ENCODE measurements at regions not wholly inside any gene's neighbourhood (a gene's known extent, or its start where the extent isn't known, plus 50 kb on each side); places are given as distances from the start of the nearest gene placed in this dataset.
A peak's percentile ranks its signal among the peaks of the same experiment; 100 is the strongest.
"Not testable (repeated sequence)": the region's sequence is repeated elsewhere in the genome, so short reads cannot be mapped to it uniquely, and the experiment has no call there.

GRCh38 chr22:22168941-22169867 is 75.4 kb upstream of the VPREB1 start:
- no peak for DNase-seq (ENCODE audit: low read depth)

DNA sequence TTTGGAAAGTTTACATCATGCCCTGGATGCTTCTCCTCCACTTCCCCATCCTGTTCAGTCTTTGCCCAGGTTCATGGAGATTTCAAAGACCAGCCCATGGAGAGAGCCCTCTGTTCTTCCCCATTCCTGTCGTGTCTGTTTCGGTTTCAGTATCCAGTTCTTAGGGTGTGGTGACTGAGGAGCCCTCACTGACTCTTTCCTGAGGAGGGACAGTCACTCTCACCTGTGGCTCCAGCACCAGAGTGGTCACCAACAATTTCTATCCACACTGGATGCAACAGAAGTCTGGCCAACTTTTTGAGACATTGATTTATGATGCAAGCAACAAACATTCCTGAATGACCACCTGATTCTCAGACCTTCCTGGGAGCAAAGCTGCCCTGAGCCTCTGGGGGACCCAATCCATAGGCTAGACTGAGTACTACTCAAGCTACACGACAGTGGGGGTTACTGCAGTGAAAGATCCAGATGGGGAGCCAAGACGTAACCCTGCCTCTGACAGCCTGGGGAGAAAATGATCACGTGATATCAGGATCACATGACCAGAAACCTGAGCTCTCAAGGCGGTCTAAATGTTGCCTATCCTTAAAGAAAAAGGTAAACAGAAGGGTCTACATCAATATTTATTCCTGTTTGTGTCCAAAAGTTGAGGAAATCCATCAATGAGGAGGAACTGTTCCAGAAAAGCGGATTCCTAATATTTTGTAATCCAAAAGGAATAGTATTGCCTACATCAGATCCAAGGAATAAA is 76.2 kb upstream of the VPREB1 start:
- peak; percentile 66 for DNase-seq (ENCODE audit: low read depth)

GRCh38 chr22:22167791-22168189 is 76.8 kb upstream of the VPREB1 start:
- DNase-seq (ENCODE audit: low read depth): no peak

DNA sequence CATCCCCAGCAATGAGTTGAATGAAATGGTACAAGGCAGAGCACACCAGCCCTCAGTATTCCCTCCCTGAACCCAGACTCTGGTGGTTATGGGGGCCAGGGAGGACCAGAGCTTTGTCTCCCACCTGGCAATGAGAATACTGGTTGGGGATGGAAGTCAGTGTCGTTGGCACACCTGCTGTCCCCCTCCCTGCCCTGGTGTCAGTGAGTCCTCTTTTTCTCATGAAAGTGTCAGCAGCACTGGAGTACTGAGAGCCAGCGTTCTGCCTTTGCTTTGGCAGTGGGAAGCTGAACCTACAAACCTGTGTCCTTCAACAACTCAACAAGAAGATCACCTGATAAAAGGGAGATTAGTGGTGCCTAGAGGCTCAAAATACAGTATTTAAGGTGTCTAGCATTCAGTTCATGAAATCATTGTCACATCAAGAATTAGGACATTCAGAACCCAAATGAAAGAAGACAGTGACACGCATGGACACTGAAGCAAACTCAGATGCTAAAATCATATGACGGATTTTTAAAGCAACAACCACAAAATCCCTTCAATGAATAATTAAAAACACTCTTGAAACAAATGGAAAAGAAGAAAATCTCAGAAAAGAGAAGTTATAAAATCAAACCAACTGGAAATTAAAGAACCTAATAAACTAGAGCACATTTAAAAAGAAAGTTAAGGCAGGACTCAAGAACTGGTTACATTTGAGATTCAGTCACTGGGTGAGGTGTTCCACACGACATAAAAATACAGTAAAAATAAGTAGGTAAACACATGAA is 77.5 kb upstream of the VPREB1 start:
- no peak for DNase-seq (ENCODE audit: low read depth)

GRCh38 chr22:22165936-22166710 is 78.5 kb upstream of the VPREB1 start:
- DNase-seq (ENCODE audit: low read depth): no peak

- DNase-seq (ENCODE audit: low read depth): no peak
Observed at GRCh38 chr22:22164541-22165272, 79.9 kb upstream of the VPREB1 start.

GRCh38 chr22:22161924-22162851 is 82.4 kb upstream of the VPREB1 start:
- no peak for DNase-seq (ENCODE audit: low read depth)

GRCh38 chr22:22160768-22161167 is 83.8 kb upstream of the VPREB1 start:
- DNase-seq (ENCODE audit: low read depth): not testable (repeated sequence)

GRCh38 chr22:22159384-22159783 is 85.2 kb upstream of the VPREB1 start:
- DNase-seq (ENCODE audit: low read depth): no peak

GRCh38 chr22:22158965-22159364 is 85.6 kb upstream of the VPREB1 start:
- DNase-seq (ENCODE audit: low read depth): no peak

DNA sequence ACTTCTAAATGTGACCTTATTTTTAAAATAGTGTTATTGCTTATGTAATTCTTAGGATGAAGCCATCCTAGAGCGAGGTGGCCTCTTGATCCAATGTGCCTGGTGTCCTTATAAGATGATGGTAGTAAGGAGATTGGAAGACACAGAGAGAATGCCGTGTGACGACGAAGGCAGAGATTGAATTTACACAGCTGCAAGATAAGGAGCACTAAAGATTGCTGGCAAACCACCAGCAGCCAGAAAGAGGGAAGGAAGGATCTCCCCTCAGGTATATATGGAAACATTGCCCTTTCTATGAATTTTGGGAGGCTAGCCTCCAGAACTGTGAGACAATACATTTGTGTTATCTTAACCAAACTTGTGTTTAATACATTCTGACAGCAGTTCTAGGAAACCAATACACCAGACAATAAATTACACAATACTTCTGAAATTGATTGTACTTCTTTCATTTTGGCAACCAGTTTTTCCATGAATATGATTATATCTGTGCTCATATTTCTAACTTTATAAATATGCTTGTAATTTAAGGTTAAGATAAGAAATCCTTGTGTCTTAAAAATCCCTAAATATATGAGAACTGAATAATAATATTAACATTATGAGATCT is 86.3 kb upstream of the VPREB1 start:
- no peak for DNase-seq (ENCODE audit: low read depth)

DNA sequence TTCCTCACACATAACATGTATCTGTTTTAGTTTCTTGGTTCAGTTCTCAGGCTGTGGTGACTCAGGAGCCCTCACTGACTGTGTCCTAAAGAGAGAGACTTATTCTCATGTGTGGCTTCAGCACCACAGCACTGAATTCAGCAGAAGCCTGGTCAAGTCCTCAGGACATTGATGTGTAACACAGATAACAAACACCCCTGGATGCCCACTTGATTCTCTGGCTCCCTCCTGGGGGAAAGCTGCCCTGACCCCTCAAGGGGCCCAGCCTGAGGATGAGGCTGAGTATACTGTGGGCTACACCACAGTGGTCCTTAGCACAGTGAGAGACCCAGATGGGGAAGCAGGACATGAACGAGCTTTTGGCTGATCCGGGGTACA is 87.2 kb upstream of the VPREB1 start:
- no peak for DNase-seq (ENCODE audit: low read depth)

- peak; percentile 68 for DNase-seq (ENCODE audit: low read depth)
Observed at GRCh38 chr22:22156716-22157347, 87.8 kb upstream of the VPREB1 start.

- no peak for DNase-seq (ENCODE audit: low read depth)
Observed at GRCh38 chr22:22156348-22156715, 88.3 kb upstream of the VPREB1 start.

- DNase-seq (ENCODE audit: low read depth): no peak
Observed at GRCh38 chr22:22155607-22156006, 89.0 kb upstream of the VPREB1 start.

- DNase-seq (ENCODE audit: low read depth): no peak
Observed at GRCh38 chr22:22155146-22155545, 89.4 kb upstream of the VPREB1 start.

DNA sequence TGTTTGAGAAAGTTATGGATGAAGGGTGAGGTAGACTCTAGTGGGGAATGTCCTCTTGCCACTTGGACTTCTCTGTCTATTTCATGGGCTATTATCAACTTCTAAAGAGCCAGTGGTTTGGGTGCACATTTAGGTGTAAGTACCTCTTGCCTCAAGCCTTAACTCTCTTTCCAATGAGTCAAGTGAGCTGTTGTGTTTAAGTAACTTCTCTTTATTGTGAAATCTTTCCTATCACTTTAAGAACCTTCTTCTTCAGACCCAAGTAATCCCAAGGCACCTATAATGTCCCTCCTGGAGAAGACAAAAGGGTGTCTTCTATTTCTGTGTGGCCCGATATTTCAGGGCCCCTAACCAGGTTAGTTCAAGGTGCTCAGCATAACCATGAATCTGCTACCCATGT is 90.5 kb upstream of the VPREB1 start:
- DNase-seq (ENCODE audit: low read depth): no peak

DNA sequence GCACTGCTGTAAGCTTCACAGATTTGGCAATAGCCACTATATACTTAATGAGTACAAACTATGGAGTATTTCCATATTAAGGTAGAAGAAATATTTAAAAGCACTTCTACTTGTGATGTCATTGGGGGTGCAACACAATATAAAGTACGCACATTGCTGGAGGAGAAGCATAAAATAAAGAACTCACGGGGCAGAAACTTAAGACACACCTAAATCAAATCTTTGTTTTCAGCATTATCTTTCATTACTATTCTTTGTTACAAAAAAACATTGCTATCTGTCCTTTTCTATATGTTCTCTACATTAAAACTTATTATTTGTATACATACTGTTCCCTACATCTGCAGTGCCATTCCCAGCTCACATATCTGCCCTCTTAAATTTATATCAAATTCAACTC is 93.3 kb upstream of the VPREB1 start:
- no peak for DNase-seq (ENCODE audit: low read depth)

DNA sequence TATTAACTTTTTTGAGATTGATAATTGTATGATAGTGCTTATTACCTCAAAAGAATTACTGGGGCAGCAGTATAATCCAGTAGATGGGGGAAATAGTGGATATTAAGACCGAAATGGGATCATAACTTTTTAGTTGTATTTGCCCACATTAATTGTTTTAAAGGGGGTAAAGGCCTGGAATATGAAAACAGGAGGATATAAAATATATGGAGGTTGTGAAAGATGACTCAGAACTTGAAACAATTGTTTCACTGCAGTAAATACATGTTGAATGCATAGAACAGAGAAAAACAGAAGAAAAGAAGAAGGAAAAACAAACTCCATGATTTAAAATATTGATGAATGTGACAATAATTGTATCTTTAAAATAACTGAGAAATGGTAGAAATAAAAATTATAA is 94.1 kb upstream of the VPREB1 start:
- no peak for DNase-seq (ENCODE audit: low read depth)
